ENCODE measurements at regions not wholly inside any gene's neighbourhood (a gene's known extent, or its start where the extent isn't known, plus 50 kb on each side); places are given as distances from the start of the nearest gene placed in this dataset.
A peak's percentile ranks its signal among the peaks of the same experiment; 100 is the strongest.

GRCh38 chr21:35145626-35146233, 96.6 kb upstream of the RUNX1 start:
- DNase-seq, result no peak

GRCh38 chr21:35144978-35145377, 95.9 kb upstream of the RUNX1 start:
- no peak for DNase-seq

GRCh38 chr21:35142036-35142815, 93.1 kb upstream of the RUNX1 start:
- DNase-seq, result no peak

- no peak for DNase-seq
Observed at GRCh38 chr21:35139382-35139715, 90.2 kb upstream of the RUNX1 start.

GRCh38 chr21:35138665-35139381, 89.7 kb upstream of the RUNX1 start:
- DNase-seq, result no peak

GRCh38 chr21:35136586-35137219, 87.6 kb upstream of the RUNX1 start:
- DNase-seq, result no peak

GRCh38 chr21:35136106-35136505, 87.0 kb upstream of the RUNX1 start:
- DNase-seq, result no peak

GRCh38 chr21:35135481-35135880, 86.4 kb upstream of the RUNX1 start:
- no peak for DNase-seq

GRCh38 chr21:35134309-35134708, 85.2 kb upstream of the RUNX1 start:
- DNase-seq, result peak; percentile 31 to 61

- DNase-seq, result no peak
Observed at GRCh38 chr21:35128536-35128935, 79.4 kb upstream of the RUNX1 start.

GRCh38 chr21:35127851-35128250, 78.7 kb upstream of the RUNX1 start:
- no peak for DNase-seq

- DNase-seq, result no peak
Observed at GRCh38 chr21:35127026-35127425, 77.9 kb upstream of the RUNX1 start.

GRCh38 chr21:35120631-35121180, 71.6 kb upstream of the RUNX1 start:
- DNase-seq, result no peak

GRCh38 chr21:35119501-35120047, 70.5 kb upstream of the RUNX1 start:
- DNase-seq, result no peak

GRCh38 chr21:35116777-35117176, 67.7 kb upstream of the RUNX1 start:
- no peak for DNase-seq

- peak in 1 of 2 donors; percentile 15 for DNase-seq
Observed at GRCh38 chr21:35113064-35113463, 64.0 kb upstream of the RUNX1 start.

GRCh38 chr21:35111321-35111930, 62.3 kb upstream of the RUNX1 start:
- DNase-seq, result no peak

- DNase-seq, result no peak
Observed at GRCh38 chr21:35108887-35109286, 59.8 kb upstream of the RUNX1 start.

- DNase-seq, result no peak
Observed at GRCh38 chr21:35107520-35107919, 58.4 kb upstream of the RUNX1 start.

GRCh38 chr21:35106246-35106835, 57.2 kb upstream of the RUNX1 start:
- no peak for DNase-seq

GRCh38 chr21:35102488-35103371, 53.6 kb upstream of the RUNX1 start:
- DNase-seq, result peak; percentile 56 to 64

Data from inflammatory macrophage treated with lipopolysaccharide for 1 hour (primary cell).